ENCODE measurements at regions not wholly inside any gene's neighbourhood (a gene's known extent, or its start where the extent isn't known, plus 50 kb on each side); places are given as distances from the start of the nearest gene placed in this dataset.

- H3K27ac ChIP-seq: no peak overlapping the region
- WGBS: 100% methylated on average over 1 of the region's 1 CpG
- H3K4me3 ChIP-seq: no peak overlapping the region
- DNase-seq (ENCODE audit: low spot score in 2 of 2): no peak
- no peaks in the 10 kb centered on the region for H3K27me3 ChIP-seq
- TF ChIP-seq EP300 (IDR thresholded peaks at IDR 0.05): no peak
- TF ChIP-seq POLR2AphosphoS5 (IDR thresholded peaks at IDR 0.05): no peak
- TF ChIP-seq POLR2A (IDR thresholded peaks at IDR 0.05): no peak
- TF ChIP-seq, protein P1, sequence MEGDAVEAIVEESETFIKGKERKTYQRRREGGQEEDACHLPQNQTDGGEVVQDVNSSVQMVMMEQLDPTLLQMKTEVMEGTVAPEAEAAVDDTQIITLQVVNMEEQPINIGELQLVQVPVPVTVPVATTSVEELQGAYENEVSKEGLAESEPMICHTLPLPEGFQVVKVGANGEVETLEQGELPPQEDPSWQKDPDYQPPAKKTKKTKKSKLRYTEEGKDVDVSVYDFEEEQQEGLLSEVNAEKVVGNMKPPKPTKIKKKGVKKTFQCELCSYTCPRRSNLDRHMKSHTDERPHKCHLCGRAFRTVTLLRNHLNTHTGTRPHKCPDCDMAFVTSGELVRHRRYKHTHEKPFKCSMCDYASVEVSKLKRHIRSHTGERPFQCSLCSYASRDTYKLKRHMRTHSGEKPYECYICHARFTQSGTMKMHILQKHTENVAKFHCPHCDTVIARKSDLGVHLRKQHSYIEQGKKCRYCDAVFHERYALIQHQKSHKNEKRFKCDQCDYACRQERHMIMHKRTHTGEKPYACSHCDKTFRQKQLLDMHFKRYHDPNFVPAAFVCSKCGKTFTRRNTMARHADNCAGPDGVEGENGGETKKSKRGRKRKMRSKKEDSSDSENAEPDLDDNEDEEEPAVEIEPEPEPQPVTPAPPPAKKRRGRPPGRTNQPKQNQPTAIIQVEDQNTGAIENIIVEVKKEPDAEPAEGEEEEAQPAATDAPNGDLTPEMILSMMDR (IDR thresholded peaks at IDR 0.05): no peak
- no peaks in the 10 kb centered on the region for H3K36me3 ChIP-seq
- H3K4me1 ChIP-seq: peaks cover 16% of the 10 kb centered on the region
- H3K9me3 ChIP-seq: no peaks in the 10 kb centered on the region
These were observed 229.2 kb upstream of the ZPLD1 start for GRCh38 chr3:102205647-102206046.

GRCh38 chr3:102206511-102207031 is 228.2 kb upstream of the ZPLD1 start:
- Histone ChIP-seq H3K4me3 (no peak overlapping the region), H3K4me1 (peaks cover 16% of the 10 kb centered on the region), H3K27ac (peak overlapping the region; percentile 63), H3K9me3 (no peaks in the 10 kb centered on the region), H3K27me3 (no peaks in the 10 kb centered on the region), H3K36me3 (no peaks in the 10 kb centered on the region)
- DNase-seq (ENCODE audit: low spot score in 2 of 2): peak in 1 of 2 donors; percentile 77
- WGBS: 21% methylated on average over 4 of the region's 4 CpGs
- TF ChIP-seq, protein P1 (IDR thresholded peaks at IDR 0.05): no peak
- TF ChIP-seq POLR2A (IDR thresholded peaks at IDR 0.05): no peak
- TF ChIP-seq POLR2AphosphoS5 (IDR thresholded peaks at IDR 0.05): no peak
- no peak for TF ChIP-seq EP300 (IDR thresholded peaks at IDR 0.05)

DNA sequence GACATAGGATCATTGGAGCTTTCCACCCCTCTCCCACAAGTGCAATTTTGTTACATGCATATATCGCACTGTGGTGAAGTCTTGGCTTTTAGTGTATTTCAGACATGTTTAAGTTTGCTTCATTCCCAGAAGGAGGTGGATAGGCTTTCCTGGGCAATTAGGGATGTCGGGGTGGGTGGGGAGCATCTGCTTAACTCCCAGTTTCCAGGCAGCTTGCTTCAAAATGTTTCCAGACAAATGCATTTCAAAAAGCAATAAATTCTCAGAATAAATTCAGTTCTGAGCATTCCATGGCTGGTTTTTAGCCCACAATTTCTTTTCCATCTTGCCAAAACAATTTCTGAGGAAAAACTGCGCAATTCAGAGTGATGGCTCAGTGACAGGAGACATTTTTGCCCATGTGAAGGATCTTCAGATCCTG is 227.7 kb upstream of the ZPLD1 start:
- H3K36me3 ChIP-seq: no peaks in the 10 kb centered on the region
- TF ChIP-seq POLR2AphosphoS5 (IDR thresholded peaks at IDR 0.05): no peak
- no peak for TF ChIP-seq EP300 (IDR thresholded peaks at IDR 0.05)
- TF ChIP-seq POLR2A (IDR thresholded peaks at IDR 0.05): no peak
- TF ChIP-seq, protein P1 (IDR thresholded peaks at IDR 0.05): no peak
- H3K27me3 ChIP-seq: no peaks in the 10 kb centered on the region
- no peak overlapping the region for H3K4me3 ChIP-seq
- peaks cover 16% of the 10 kb centered on the region for H3K4me1 ChIP-seq
- 40% methylated on average over 3 of the region's 3 CpGs for WGBS
- no peak for DNase-seq (ENCODE audit: low spot score in 2 of 2)
- H3K27ac ChIP-seq: peak overlapping the region; percentile 63
- H3K9me3 ChIP-seq: no peaks in the 10 kb centered on the region

GRCh38 chr3:102215166-102215565 is 219.6 kb upstream of the ZPLD1 start:
- TF ChIP-seq, protein P1 (IDR thresholded peaks at IDR 0.05): no peak
- no peak for TF ChIP-seq POLR2A (IDR thresholded peaks at IDR 0.05)
- TF ChIP-seq POLR2AphosphoS5 (IDR thresholded peaks at IDR 0.05): no peak
- no peak for TF ChIP-seq EP300 (IDR thresholded peaks at IDR 0.05)
- no peaks in the 10 kb centered on the region for H3K36me3 ChIP-seq
- 93% methylated on average over 2 of the region's 2 CpGs for WGBS

DNA sequence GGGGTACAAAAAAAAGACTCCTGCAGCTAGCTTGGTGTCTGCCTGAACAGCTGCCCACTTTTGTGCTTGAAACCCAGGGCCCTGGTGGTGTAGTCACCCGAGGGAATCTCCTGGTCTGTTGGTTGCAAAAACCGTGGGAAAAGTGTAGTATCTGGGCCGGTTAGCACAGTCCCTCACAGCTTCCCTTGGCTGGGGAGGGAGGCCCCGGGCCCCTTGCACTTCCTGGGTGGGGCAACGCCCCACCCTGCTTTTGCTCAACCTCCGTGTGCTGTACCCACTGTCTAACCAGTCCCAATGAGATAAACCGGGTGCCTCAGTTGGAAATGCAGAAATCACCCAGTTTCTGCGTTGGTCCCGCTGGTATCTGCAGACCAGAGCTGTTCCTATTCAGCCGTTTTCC is 211.7 kb upstream of the ZPLD1 start:
- WGBS: 89% methylated on average over 10 of the region's 10 CpGs
- no peak for DNase-seq (ENCODE audit: low spot score in 2 of 2)
- Histone ChIP-seq H3K27ac (no peak overlapping the region), H3K36me3 (no peaks in the 10 kb centered on the region), H3K27me3 (no peaks in the 10 kb centered on the region), H3K4me3 (no peak overlapping the region), H3K9me3 (no peaks in the 10 kb centered on the region), H3K4me1 (peaks cover 8% of the 10 kb centered on the region)
- TF ChIP-seq, protein P1 (IDR thresholded peaks at IDR 0.05): no peak
- TF ChIP-seq POLR2AphosphoS5 (IDR thresholded peaks at IDR 0.05): no peak
- TF ChIP-seq EP300 (IDR thresholded peaks at IDR 0.05): no peak
- no peak for TF ChIP-seq POLR2A (IDR thresholded peaks at IDR 0.05)

More at GRCh38 chr3:102215166-102215565, 219.6 kb upstream of the ZPLD1 start:
- H3K27ac ChIP-seq: no peak overlapping the region
- H3K4me1 ChIP-seq: no peaks in the 10 kb centered on the region
- no peak for DNase-seq (ENCODE audit: low spot score in 2 of 2)
- H3K27me3 ChIP-seq: no peaks in the 10 kb centered on the region
- H3K9me3 ChIP-seq: no peaks in the 10 kb centered on the region
- H3K4me3 ChIP-seq: no peak overlapping the region
